Superior temporal gyrus (tissue), 1 donor: ENCODE measurements at regions not wholly inside any gene's neighbourhood (a gene's known extent, or its start where the extent isn't known, plus 50 kb on each side); places are given as distances from the start of the nearest gene placed in this dataset.

ENCODE experiments used
- DNase-seq: peaks from one replicate; pipeline ENCODE4 v3.0.0-alpha.2; 2016; ENCODE audit errors: extremely low spot score

GRCh38 chrX:13147733-13148132, 103.3 kb upstream of the FAM9C start:
- no peak for DNase-seq

- DNase-seq, result no peak
Observed at GRCh38 chrX:13147147-13147546, 102.7 kb upstream of the FAM9C start.

GRCh38 chrX:13144927-13145655, 100.7 kb upstream of the FAM9C start:
- no peak for DNase-seq

GRCh38 chrX:13142891-13143290, 98.5 kb upstream of the FAM9C start:
- no peak for DNase-seq

- DNase-seq, result no peak
Observed at GRCh38 chrX:13140007-13140406, 95.6 kb upstream of the FAM9C start.

GRCh38 chrX:13131396-13132137, 87.1 kb upstream of the FAM9C start:
- DNase-seq, result no peak

GRCh38 chrX:13130816-13131215, 86.4 kb upstream of the FAM9C start:
- no peak for DNase-seq

GRCh38 chrX:13128104-13128503, 83.7 kb upstream of the FAM9C start:
- no peak for DNase-seq

GRCh38 chrX:13126775-13127174, 82.4 kb upstream of the FAM9C start:
- DNase-seq, result no peak

- no peak for DNase-seq
Observed at GRCh38 chrX:13125188-13125587, 80.8 kb upstream of the FAM9C start.

- no peak for DNase-seq
Observed at GRCh38 chrX:13123857-13124345, 79.5 kb upstream of the FAM9C start.

- no peak for DNase-seq
Observed at GRCh38 chrX:13123247-13123856, 78.9 kb upstream of the FAM9C start.

- no peak for DNase-seq
Observed at GRCh38 chrX:13121020-13121555, 76.7 kb upstream of the FAM9C start.

- DNase-seq, result no peak
Observed at GRCh38 chrX:13120017-13120416, 75.6 kb upstream of the FAM9C start.

GRCh38 chrX:13119386-13119785, 75.0 kb upstream of the FAM9C start:
- DNase-seq, result no peak

- no peak for DNase-seq
Observed at GRCh38 chrX:13115146-13115855, 70.9 kb upstream of the FAM9C start.

- no peak for DNase-seq
Observed at GRCh38 chrX:13112499-13112898, 68.1 kb upstream of the FAM9C start.

- no peak for DNase-seq
Observed at GRCh38 chrX:13110433-13111324, 66.3 kb upstream of the FAM9C start.

GRCh38 chrX:13109817-13110216, 65.4 kb upstream of the FAM9C start:
- no peak for DNase-seq

GRCh38 chrX:13103914-13104274, 59.5 kb upstream of the FAM9C start:
- DNase-seq, result no peak
